Activated naive CD4-positive, alpha-beta T cell treated with anti-CD3 and anti-CD28 coated beads, Interleukin-2, amount 10 ng/mL, durations not matched to agents 7 days and 5 days (primary cell): ENCODE measurements at regions not wholly inside any gene's neighbourhood (a gene's known extent, or its start where the extent isn't known, plus 50 kb on each side); places are given as distances from the start of the nearest gene placed in this dataset.

Source experiments
- CTCF ChIA-PET: fragments of 350-600 bp; sonication (Branson Sonifier 250); formaldehyde crosslinking; loops from one replicate; lab custom pipeline; 2021; ENCODE audit warnings: antibody characterized with exemption; lab: Charles Lee
- DNase-seq: peaks from one replicate; pipeline ENCODE4 v3.0.0-alpha.2; 2020
- H3K27ac Mint-ChIP-seq: one replicate; pipeline ENCODE4 v1.8.0; 2021; ENCODE audit warnings: mild to moderate bottlenecking, moderate library complexity, mixed read lengths
- H3K27me3 Mint-ChIP-seq: one replicate; pipeline ENCODE4 v1.8.0; 2021; ENCODE audit warnings: mild to moderate bottlenecking, mixed read lengths
- H3K36me3 Mint-ChIP-seq: one replicate; pipeline ENCODE4 v1.8.0; 2021; ENCODE audit warnings: mixed read lengths
- H3K4me1 Mint-ChIP-seq: one replicate; pipeline ENCODE4 v1.8.0; 2021; ENCODE audit warnings: mixed read lengths
- H3K4me3 Mint-ChIP-seq: one replicate; pipeline ENCODE4 v1.8.0; 2021; ENCODE audit warnings: mild to moderate bottlenecking, moderate library complexity, mixed read lengths
- H3K9me3 Mint-ChIP-seq: one replicate; pipeline ENCODE4 v1.8.0; 2021; ENCODE audit warnings: mixed read lengths

GRCh38 chr5:145118611-145119010, 716.5 kb downstream of the PRELID2 start:
- Mint-ChIP-seq H3K36me3 (no peaks in the 10 kb centered on the region), H3K4me1 (no peaks in the 10 kb centered on the region), H3K27me3 (no peaks in the 10 kb centered on the region), H3K9me3 (peaks cover 13% of the 10 kb centered on the region), H3K4me3 (no peak overlapping the region), H3K27ac (no peak overlapping the region)
- DNase-seq = no peak
- CTCF ChIA-PET = no interaction called here

- Mint-ChIP-seq H3K36me3 (no peaks in the 10 kb centered on the region), H3K9me3 (peaks cover 13% of the 10 kb centered on the region), H3K27ac (no peak overlapping the region), H3K4me3 (no peak overlapping the region), H3K27me3 (no peaks in the 10 kb centered on the region), H3K4me1 (no peaks in the 10 kb centered on the region)
- no peak for DNase-seq
- CTCF ChIA-PET = no interaction called here
Observed at GRCh38 chr5:145118127-145118526, 717.0 kb downstream of the PRELID2 start.

DNA sequence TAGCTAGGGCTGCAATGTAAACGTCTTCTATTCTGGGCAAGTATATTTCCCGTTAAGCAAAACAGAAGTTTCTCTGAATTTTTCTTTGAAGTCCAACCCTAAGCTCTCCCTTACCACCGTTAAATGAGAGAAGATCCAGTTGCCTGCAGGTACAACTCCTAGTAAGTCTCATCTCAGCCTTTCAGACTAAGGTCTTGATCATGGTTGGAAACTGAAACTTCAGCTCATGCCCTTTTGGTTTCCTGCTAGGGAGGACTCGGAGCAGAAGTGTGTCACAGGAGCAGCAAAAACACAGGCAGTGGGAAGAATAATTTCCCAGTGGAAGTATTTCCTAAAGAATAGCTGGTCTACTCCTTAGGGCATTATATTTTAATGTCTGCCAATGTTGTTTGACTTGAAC, 717.9 kb downstream of the PRELID2 start:
- Mint-ChIP-seq H3K27me3 (no peaks in the 10 kb centered on the region), H3K4me1 (no peaks in the 10 kb centered on the region), H3K4me3 (no peak overlapping the region), H3K27ac (no peak overlapping the region), H3K36me3 (no peaks in the 10 kb centered on the region), H3K9me3 (peaks cover 13% of the 10 kb centered on the region)
- CTCF ChIA-PET = no interaction called here
- DNase-seq = no peak

DNA sequence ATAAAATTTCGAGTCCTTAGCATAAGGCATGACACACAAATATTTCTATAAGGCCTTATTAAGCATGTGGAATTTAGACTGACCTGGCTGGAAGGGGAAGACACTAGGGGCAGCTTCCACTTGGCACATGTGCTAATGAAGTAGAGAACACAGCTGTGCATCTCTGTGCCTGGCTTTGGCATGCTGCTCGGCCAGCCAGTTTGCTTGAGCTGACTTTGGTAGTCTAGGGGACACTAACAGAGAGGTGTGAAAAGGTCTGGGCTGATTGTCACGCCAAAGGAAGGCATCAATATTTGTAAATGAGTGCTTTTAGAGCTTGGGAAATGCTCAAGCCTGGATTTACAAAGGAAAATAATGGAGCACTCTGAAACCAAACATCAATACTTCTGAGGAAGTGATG, 723.7 kb downstream of the PRELID2 start:
- Mint-ChIP-seq H3K9me3 (peaks cover 17% of the 10 kb centered on the region), H3K36me3 (no peaks in the 10 kb centered on the region), H3K27me3 (no peaks in the 10 kb centered on the region), H3K4me3 (no peak overlapping the region), H3K4me1 (no peaks in the 10 kb centered on the region), H3K27ac (no peak overlapping the region)
- no peak for DNase-seq
- CTCF ChIA-PET = no interaction called here

GRCh38 chr5:145110834-145111233, 724.3 kb downstream of the PRELID2 start:
- CTCF ChIA-PET = no interaction called here
- Mint-ChIP-seq H3K4me3 (no peak overlapping the region), H3K27me3 (no peaks in the 10 kb centered on the region), H3K27ac (no peak overlapping the region), H3K4me1 (no peaks in the 10 kb centered on the region), H3K36me3 (no peaks in the 10 kb centered on the region), H3K9me3 (peaks cover 15% of the 10 kb centered on the region)
- DNase-seq = no peak

DNA sequence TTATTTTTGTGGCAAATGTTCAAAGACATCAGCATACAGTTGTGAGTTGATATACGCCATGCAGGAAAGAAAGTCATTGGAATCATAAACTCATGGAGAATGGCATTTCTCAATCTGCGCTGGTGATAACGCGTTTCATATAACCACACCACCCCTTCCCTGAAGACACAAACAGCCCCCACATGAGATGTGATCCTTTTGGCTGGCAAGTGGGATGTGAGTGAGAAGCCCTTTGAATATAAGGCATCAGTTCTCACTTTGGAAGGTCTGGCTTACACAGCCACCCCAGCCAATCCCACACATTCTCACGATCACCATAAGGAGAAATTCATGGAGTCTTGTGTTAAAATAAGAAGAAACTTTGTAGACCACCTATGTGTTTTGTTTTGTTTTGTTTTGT, 725.0 kb downstream of the PRELID2 start:
- H3K27me3 Mint-ChIP-seq = no peaks in the 10 kb centered on the region
- no peak overlapping the region for H3K27ac Mint-ChIP-seq
- H3K9me3 Mint-ChIP-seq = peaks cover 15% of the 10 kb centered on the region
- no peaks in the 10 kb centered on the region for H3K4me1 Mint-ChIP-seq
- DNase-seq = no peak
- CTCF ChIA-PET = no interaction called here
- H3K4me3 Mint-ChIP-seq = no peak overlapping the region
- no peaks in the 10 kb centered on the region for H3K36me3 Mint-ChIP-seq

DNA sequence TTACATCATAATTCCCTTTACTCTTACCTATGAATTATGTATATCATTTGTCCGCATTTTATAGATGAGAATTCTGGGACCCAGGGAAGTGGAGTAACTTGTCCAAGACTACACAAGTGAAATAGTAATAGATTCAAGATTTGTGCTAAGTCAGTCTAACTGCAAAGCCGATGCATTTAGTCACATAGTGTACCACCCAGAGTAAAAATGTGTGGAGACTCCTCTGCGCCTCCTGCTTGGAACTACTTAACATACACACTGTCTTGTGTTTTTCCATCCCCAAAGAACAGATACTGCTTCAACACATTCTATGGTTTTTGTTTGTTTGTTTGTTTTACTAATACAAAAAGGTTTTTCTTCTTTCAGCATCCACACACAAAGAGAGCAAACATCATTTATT, 729.8 kb downstream of the PRELID2 start:
- Mint-ChIP-seq H3K4me1 (no peaks in the 10 kb centered on the region), H3K36me3 (no peaks in the 10 kb centered on the region), H3K27ac (no peak overlapping the region), H3K9me3 (peaks cover 13% of the 10 kb centered on the region), H3K27me3 (no peaks in the 10 kb centered on the region), H3K4me3 (no peak overlapping the region)
- no peak for DNase-seq
- CTCF ChIA-PET = no interaction called here

- H3K4me1 Mint-ChIP-seq = no peaks in the 10 kb centered on the region
- H3K36me3 Mint-ChIP-seq = no peaks in the 10 kb centered on the region
- CTCF ChIA-PET = no interaction called here
- H3K9me3 Mint-ChIP-seq = peaks cover 11% of the 10 kb centered on the region
- DNase-seq = no peak
- no peak overlapping the region for H3K27ac Mint-ChIP-seq
- H3K4me3 Mint-ChIP-seq = no peak overlapping the region
- H3K27me3 Mint-ChIP-seq = no peaks in the 10 kb centered on the region
Observed at GRCh38 chr5:145104106-145104505, 731.0 kb downstream of the PRELID2 start.

DNA sequence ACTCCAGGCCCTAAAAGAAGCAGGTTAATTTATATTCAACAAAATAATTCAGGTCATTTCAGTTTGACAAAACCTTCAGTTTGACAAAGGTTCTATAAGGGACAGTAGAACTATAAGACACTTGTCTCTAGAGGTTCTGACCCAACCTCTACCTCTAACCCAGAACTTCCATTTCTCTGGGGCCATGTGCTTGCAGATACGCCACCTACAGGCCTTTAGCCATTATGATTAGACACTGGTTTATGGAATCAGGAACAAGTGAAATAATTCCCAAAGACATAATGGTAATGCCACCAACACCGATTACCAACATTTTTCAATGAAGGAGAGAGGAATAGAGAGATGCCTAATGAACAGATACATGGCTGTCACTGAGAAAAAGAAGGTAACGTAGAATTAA, 733.9 kb downstream of the PRELID2 start:
- Mint-ChIP-seq H3K36me3 (no peaks in the 10 kb centered on the region), H3K9me3 (peaks cover 7% of the 10 kb centered on the region), H3K27me3 (no peaks in the 10 kb centered on the region), H3K4me3 (no peak overlapping the region), H3K4me1 (no peaks in the 10 kb centered on the region), H3K27ac (no peak overlapping the region)
- DNase-seq = no peak
- CTCF ChIA-PET = no interaction called here

- H3K4me1 Mint-ChIP-seq = no peaks in the 10 kb centered on the region
- no peak for DNase-seq
- H3K27me3 Mint-ChIP-seq = no peaks in the 10 kb centered on the region
- H3K4me3 Mint-ChIP-seq = no peak overlapping the region
- H3K36me3 Mint-ChIP-seq = no peaks in the 10 kb centered on the region
- peaks cover 12% of the 10 kb centered on the region for H3K9me3 Mint-ChIP-seq
- H3K27ac Mint-ChIP-seq = no peak overlapping the region
- CTCF ChIA-PET = no interaction called here
Observed at GRCh38 chr5:145090115-145090514, 745.0 kb downstream of the PRELID2 start.

- no peak for DNase-seq
- Mint-ChIP-seq H3K27me3 (no peaks in the 10 kb centered on the region), H3K9me3 (peaks cover 5% of the 10 kb centered on the region), H3K36me3 (no peaks in the 10 kb centered on the region), H3K4me1 (no peaks in the 10 kb centered on the region), H3K4me3 (no peak overlapping the region), H3K27ac (no peak overlapping the region)
- CTCF ChIA-PET = no interaction called here
Observed at GRCh38 chr5:145084834-145085233, 750.3 kb downstream of the PRELID2 start.

DNA sequence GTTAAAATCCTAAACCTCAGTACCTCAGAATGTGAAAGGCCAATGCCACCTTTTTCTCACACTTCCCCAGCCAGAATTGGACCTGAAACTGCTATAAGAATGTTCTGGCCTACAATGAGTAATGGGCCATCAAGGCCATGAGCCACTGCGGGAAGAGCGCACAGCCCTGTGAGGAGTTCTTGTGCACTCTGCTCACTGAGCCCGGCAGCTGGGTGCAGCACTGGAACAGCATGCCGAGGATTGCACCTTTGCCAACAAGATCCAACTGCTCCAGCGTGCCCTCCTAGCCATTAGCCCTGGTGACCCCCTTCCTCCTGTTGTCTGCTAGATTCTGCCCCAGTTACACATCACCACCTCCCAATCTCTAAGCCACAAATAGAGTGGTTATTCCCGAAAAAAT, 758.1 kb downstream of the PRELID2 start:
- no peaks in the 10 kb centered on the region for H3K4me1 Mint-ChIP-seq
- H3K4me3 Mint-ChIP-seq = no peak overlapping the region
- DNase-seq = no peak
- no peaks in the 10 kb centered on the region for H3K36me3 Mint-ChIP-seq
- CTCF ChIA-PET = no interaction called here
- no peaks in the 10 kb centered on the region for H3K9me3 Mint-ChIP-seq
- H3K27ac Mint-ChIP-seq = no peak overlapping the region
- no peaks in the 10 kb centered on the region for H3K27me3 Mint-ChIP-seq

DNA sequence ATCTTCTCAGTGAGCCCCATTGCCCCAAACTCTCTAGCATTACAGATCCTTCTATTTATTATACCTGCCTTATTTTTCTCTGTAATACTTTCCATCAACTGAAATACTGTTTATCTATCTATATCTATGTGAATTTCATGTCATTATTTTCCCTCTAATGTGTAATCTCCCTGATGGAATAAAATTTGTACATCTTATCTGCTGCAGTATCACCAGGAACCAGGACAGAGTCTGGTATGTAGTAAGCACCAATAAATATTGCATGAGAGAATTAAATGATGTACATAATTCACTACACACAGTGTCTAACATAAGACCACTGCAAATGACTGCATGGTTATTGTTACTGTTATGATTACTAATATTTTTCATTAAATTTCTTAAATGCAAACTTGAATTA, 759.1 kb downstream of the PRELID2 start:
- H3K4me1 Mint-ChIP-seq = no peaks in the 10 kb centered on the region
- no peaks in the 10 kb centered on the region for H3K9me3 Mint-ChIP-seq
- no peak overlapping the region for H3K27ac Mint-ChIP-seq
- H3K36me3 Mint-ChIP-seq = no peaks in the 10 kb centered on the region
- H3K4me3 Mint-ChIP-seq = no peak overlapping the region
- H3K27me3 Mint-ChIP-seq = no peaks in the 10 kb centered on the region
- CTCF ChIA-PET = no interaction called here
- DNase-seq = no peak

DNA sequence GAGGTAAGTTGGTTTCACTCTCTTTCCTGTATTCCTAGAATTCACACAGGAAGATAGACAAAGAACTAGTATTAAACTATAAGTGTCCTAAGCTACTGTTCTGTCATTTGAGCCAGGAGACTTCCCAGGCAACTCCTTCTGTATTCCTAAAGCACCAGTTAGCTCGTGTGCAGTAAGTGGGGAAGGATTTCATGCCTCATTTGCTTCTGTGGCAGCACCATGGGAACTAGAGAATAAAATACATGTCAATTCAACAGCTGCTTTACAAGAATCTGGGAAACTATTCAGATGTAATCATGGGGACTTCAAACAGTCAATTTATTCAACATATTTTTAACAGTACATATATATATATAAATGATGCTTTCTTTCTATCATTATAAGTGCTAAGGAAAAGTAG, 762.3 kb downstream of the PRELID2 start:
- no peaks in the 10 kb centered on the region for H3K27me3 Mint-ChIP-seq
- CTCF ChIA-PET = no interaction called here
- no peak for DNase-seq
- H3K9me3 Mint-ChIP-seq = peaks cover 6% of the 10 kb centered on the region
- H3K4me1 Mint-ChIP-seq = no peaks in the 10 kb centered on the region
- H3K4me3 Mint-ChIP-seq = no peak overlapping the region
- no peaks in the 10 kb centered on the region for H3K36me3 Mint-ChIP-seq
- H3K27ac Mint-ChIP-seq = no peak overlapping the region

DNA sequence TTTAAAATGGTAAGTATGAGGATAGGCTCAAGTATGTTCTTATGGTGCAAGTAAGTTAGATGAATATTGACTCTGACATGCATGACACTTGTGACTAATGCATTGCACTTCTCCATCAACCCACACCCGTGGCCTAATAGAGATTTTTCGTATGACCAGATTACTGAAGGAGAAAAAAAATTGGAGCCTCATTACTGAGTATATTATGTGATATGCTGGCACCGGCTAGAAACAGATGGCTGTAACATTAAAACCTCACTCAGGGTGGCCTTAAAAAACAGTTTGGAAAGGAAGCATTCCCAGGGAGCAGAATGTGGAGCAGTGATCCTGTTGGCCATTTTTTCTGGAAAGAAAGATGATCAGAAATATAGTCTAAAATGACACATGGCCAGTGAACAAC, 766.4 kb downstream of the PRELID2 start:
- CTCF ChIA-PET = no interaction called here
- Mint-ChIP-seq H3K27ac (no peak overlapping the region), H3K9me3 (peaks cover 6% of the 10 kb centered on the region), H3K27me3 (no peaks in the 10 kb centered on the region), H3K4me3 (no peak overlapping the region), H3K4me1 (no peaks in the 10 kb centered on the region), H3K36me3 (no peaks in the 10 kb centered on the region)
- no peak for DNase-seq
